ENCODE measurements at regions not wholly inside any gene's neighbourhood (a gene's known extent, or its start where the extent isn't known, plus 50 kb on each side); places are given as distances from the start of the nearest gene placed in this dataset.

DNA sequence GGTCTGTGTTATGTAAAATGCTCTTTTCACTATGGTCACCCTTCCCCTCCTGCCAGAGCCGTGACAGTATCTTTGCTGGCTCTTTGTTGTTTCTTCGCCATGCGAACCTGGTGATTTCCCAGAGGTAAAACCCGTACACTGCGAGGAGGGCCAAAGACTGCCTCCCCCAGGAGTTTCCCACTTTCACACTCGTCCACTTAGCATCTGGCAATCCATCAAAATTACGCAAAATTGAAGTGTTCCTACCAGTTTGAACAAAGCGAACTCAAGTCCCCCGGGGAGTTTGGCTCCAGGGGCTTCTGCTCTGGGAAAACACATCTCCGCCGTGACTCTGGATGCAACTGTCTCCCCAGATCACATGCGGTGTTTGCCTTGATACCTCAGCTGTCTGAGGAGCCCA lies 239.9 kb downstream of the FAM43A start:
- TF ChIP-seq, protein P1, sequence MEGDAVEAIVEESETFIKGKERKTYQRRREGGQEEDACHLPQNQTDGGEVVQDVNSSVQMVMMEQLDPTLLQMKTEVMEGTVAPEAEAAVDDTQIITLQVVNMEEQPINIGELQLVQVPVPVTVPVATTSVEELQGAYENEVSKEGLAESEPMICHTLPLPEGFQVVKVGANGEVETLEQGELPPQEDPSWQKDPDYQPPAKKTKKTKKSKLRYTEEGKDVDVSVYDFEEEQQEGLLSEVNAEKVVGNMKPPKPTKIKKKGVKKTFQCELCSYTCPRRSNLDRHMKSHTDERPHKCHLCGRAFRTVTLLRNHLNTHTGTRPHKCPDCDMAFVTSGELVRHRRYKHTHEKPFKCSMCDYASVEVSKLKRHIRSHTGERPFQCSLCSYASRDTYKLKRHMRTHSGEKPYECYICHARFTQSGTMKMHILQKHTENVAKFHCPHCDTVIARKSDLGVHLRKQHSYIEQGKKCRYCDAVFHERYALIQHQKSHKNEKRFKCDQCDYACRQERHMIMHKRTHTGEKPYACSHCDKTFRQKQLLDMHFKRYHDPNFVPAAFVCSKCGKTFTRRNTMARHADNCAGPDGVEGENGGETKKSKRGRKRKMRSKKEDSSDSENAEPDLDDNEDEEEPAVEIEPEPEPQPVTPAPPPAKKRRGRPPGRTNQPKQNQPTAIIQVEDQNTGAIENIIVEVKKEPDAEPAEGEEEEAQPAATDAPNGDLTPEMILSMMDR (IDR thresholded peaks at IDR 0.05), result no peak
- no peak for TF ChIP-seq POLR2A (IDR thresholded peaks at IDR 0.05)
- no peak for TF ChIP-seq POLR2AphosphoS5 (IDR thresholded peaks at IDR 0.05)
- H3K27me3 ChIP-seq (replicated peaks; ENCODE audit: insufficient read depth), result no peaks in the 10 kb centered on the region
- H3K4me3 ChIP-seq, result no peak overlapping the region
- intact Hi-C loops (cut with DNase I), result no loop called here
- H3K36me3 ChIP-seq, result no peaks in the 10 kb centered on the region
- no peak overlapping the region for H3K27ac ChIP-seq
- WGBS, result 72% methylated on average over 12 of the region's 12 CpGs
- H3K9me3 ChIP-seq, result no peaks in the 10 kb centered on the region
- H3K4me1 ChIP-seq (replicated peaks), result no peaks in the 10 kb centered on the region
- DNase-seq (ENCODE audit: low spot score), result no peak

DNA sequence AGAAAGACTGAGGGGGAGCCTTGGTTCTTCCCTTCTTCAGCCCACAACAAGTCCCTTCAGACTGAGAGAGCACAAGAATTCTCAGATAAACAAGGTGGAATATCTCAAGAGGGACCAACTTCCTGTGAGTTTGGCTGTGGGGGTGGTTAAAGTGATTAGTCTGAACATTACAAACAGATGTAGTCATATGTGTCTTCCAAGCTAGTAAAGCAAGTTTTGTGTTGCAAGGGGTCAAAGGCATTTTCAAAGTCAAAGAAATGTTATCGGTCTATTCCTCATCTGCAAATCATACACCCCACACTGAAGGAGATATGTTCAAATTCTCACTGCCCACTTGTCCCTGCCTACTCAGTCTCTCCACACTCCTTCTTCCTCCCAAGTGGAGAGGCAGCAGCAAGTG lies 242.5 kb downstream of the FAM43A start:
- no peak for DNase-seq (ENCODE audit: low spot score)
- Histone ChIP-seq H3K9me3 (no peaks in the 10 kb centered on the region), H3K27me3 (replicated peaks; ENCODE audit: insufficient read depth) (no peaks in the 10 kb centered on the region), H3K27ac (no peak overlapping the region), H3K4me3 (no peak overlapping the region), H3K36me3 (no peaks in the 10 kb centered on the region), H3K4me1 (replicated peaks) (no peaks in the 10 kb centered on the region)
- intact Hi-C loops (cut with DNase I), result no loop called here
- WGBS, result 36% methylated on average over 1 of the region's 1 CpG
- TF ChIP-seq, protein P1 (IDR thresholded peaks at IDR 0.05), result no peak
- TF ChIP-seq POLR2A (IDR thresholded peaks at IDR 0.05), result no peak
- TF ChIP-seq POLR2AphosphoS5 (IDR thresholded peaks at IDR 0.05), result no peak

DNA sequence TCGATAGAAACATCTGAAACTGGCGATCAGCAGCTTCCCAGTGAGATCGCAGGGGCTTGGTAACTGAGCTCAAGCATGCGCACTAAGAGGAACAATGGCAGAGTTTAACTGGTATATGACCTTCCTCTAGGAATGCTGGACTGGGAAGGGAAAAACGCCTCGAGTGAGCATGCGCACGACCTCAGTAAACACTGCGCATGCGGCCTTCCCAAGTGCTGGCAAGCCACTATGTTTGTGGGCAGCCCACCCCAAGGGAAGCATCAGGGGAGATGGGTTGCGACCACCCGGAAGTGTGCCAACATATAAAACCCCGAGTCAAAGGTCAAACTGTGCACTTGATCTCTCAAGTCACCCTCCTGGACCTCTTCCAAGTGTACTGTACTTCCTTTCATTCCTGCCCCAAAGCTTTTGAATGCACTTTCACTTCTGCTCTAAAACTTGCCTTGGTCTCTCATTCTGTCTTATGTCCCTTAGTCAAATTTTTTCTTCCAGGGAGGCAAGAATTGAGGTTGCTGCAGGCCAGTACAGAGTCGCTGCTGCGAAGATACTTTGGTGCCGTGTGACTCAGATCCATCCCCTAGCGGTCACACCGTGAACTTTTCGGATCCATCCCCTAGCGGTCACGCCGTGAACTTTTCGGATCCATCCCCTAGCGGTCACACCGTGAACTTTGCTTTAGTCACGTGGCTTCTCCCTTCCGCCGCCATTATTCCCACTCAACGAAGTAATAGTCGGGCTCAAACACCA lies 243.3 kb downstream of the FAM43A start:
- Histone ChIP-seq H3K4me3 (no peak overlapping the region), H3K27ac (no peak overlapping the region), H3K36me3 (no peaks in the 10 kb centered on the region), H3K9me3 (no peaks in the 10 kb centered on the region), H3K4me1 (replicated peaks) (no peaks in the 10 kb centered on the region), H3K27me3 (replicated peaks; ENCODE audit: insufficient read depth) (no peaks in the 10 kb centered on the region)
- DNase-seq (ENCODE audit: low spot score), result no peak
- intact Hi-C loops (cut with DNase I), result no loop called here
- WGBS, result 83% methylated on average over 29 of the region's 30 CpGs
- TF ChIP-seq POLR2AphosphoS5 (IDR thresholded peaks at IDR 0.05), result no peak
- no peak for TF ChIP-seq POLR2A (IDR thresholded peaks at IDR 0.05)
- TF ChIP-seq, protein P1 (IDR thresholded peaks at IDR 0.05), result no peak

DNA sequence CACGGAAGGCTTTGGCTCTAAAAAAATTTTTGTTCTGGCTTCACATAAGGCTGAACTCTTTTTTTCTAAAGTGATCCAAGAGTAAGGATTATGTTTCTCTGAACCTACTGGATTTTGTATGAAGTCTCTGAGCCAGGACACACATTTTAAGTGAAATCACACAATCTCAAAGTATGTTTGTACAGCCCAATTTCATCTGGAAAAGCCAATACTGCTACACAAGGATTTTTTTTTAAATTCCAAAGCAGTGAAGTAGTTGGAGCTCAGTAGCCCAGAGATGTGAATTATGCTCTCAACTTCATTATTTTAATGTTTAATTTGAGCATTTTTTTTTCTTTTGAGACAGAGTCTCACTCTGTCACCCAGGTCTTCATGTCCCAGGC lies 243.9 kb downstream of the FAM43A start:
- no peak for DNase-seq (ENCODE audit: low spot score)
- no peaks in the 10 kb centered on the region for H3K4me1 ChIP-seq (replicated peaks)
- H3K27me3 ChIP-seq (replicated peaks; ENCODE audit: insufficient read depth), result no peaks in the 10 kb centered on the region
- no peaks in the 10 kb centered on the region for H3K36me3 ChIP-seq
- H3K4me3 ChIP-seq, result no peak overlapping the region
- 82% methylated on average over 1 of the region's 1 CpG for WGBS
- intact Hi-C loops (cut with DNase I), result no loop called here
- TF ChIP-seq POLR2A (IDR thresholded peaks at IDR 0.05), result no peak
- TF ChIP-seq, protein P1 (IDR thresholded peaks at IDR 0.05), result no peak
- TF ChIP-seq POLR2AphosphoS5 (IDR thresholded peaks at IDR 0.05), result no peak
- H3K9me3 ChIP-seq, result no peaks in the 10 kb centered on the region
- no peak overlapping the region for H3K27ac ChIP-seq

All from prostate gland (tissue), 2 donors.